Neural cell (in vitro differentiated cells): ENCODE measurements at regions not wholly inside any gene's neighbourhood (a gene's known extent, or its start where the extent isn't known, plus 50 kb on each side); places are given as distances from the start of the nearest gene placed in this dataset.

Source experiments
- H2AFZ ChIP-seq: fragments of 200-600, 300-800 bp; sonication (generic), shearing (Covaris generic); 2 replicates; pipeline ENCODE4 v1.6.0; 2014; ENCODE audit warnings: low read depth, mild to moderate bottlenecking, antibody characterized with exemption, low read length, moderate library complexity
- H3F3A ChIP-seq: fragments of 200-600 bp; shearing (Covaris generic); 2 replicates; pipeline ENCODE4 v1.6.1; 2016; ENCODE audit warnings: mild to moderate bottlenecking, moderate library complexity, mixed read lengths, antibody characterized with exemption, low read length; ENCODE audit not compliant: insufficient read depth, poor library complexity, severe bottlenecking
- H3K27ac ChIP-seq: fragments of 200-600, 300-800 bp; sonication (generic), shearing (Covaris generic); 2 replicates; pipeline ENCODE4 v1.5.1; 2014; ENCODE audit warnings: mild to moderate bottlenecking, low read length, moderate library complexity
- H3K27me3 ChIP-seq: fragments of 300-800, 200-600 bp; sonication (generic), shearing (Covaris generic); 2 replicates; pipeline ENCODE4 v1.6.0; 2014; ENCODE audit warnings: mild to moderate bottlenecking, low read depth, low read length, moderate library complexity; ENCODE audit not compliant: insufficient read depth
- H3K36me3 ChIP-seq: fragments of 300-800, 200-600 bp; sonication (generic), shearing (Covaris generic); 2 replicates; pipeline ENCODE4 v1.5.1; 2014; ENCODE audit warnings: mild to moderate bottlenecking, antibody characterized with exemption, low read length, moderate library complexity; ENCODE audit not compliant: insufficient read depth
- H3K4me2 ChIP-seq: fragments of 300-800, 200-600 bp; sonication (generic), shearing (Covaris generic); 2 replicates; pipeline ENCODE4 v1.6.0; 2014; ENCODE audit warnings: mild to moderate bottlenecking, low read length
- H3K4me3 ChIP-seq: fragments of 300-800, 200-600 bp; sonication (generic), shearing (Covaris generic); 2 replicates; pipeline ENCODE4 v1.5.1; 2014; ENCODE audit warnings: mild to moderate bottlenecking, low read length, moderate library complexity
- H3K79me2 ChIP-seq: fragments of 200-600 bp; shearing (Covaris generic); replicated peaks from 2 replicates; pipeline ENCODE4 v1.6.0; 2014; ENCODE audit warnings: mild to moderate bottlenecking, low read length, moderate library complexity; ENCODE audit not compliant: insufficient read depth
- H3K9ac ChIP-seq: fragments of 300-800, 200-600 bp; sonication (generic), shearing (Covaris generic); 2 replicates; pipeline ENCODE4 v1.6.1; 2016; ENCODE audit warnings: mild to moderate bottlenecking, low read length, mixed read lengths
- H3K9me2 ChIP-seq: fragments of 200-600 bp; shearing (Covaris generic); 2 replicates; pipeline ENCODE4 v1.6.1; 2016; ENCODE audit warnings: mild to moderate bottlenecking, low read length, mixed read lengths; ENCODE audit not compliant: insufficient read depth
- H3K9me3 ChIP-seq: fragments of 200-600, 300-800 bp; sonication (generic), shearing (Covaris generic); 2 replicates; pipeline ENCODE4 v1.6.1; 2016; ENCODE audit warnings: mild to moderate bottlenecking, mixed run types, low read length, moderate library complexity, mixed read lengths
- H4K20me1 ChIP-seq: fragments of 200-600 bp; shearing (Covaris generic); 2 replicates; pipeline ENCODE4 v1.6.1; 2016; ENCODE audit warnings: mild to moderate bottlenecking, mixed run types; ENCODE audit not compliant: insufficient read depth
- CTCF ChIP-seq: fragments of 450-650 bp; IDR thresholded peaks from 2 replicates; pipeline ENCODE4 v1.5.1; 2014; ENCODE audit warnings: antibody characterized with exemption, mild to moderate bottlenecking, moderate library complexity; ENCODE audit not compliant: poor library complexity, severe bottlenecking
- EP300 ChIP-seq: fragments of 450-650 bp; conservative IDR thresholded peaks from 2 replicates; pipeline ENCODE4 v1.6.1; 2014; ENCODE audit warnings: antibody characterized with exemption, mild to moderate bottlenecking, moderate library complexity; ENCODE audit not compliant: poor library complexity, severe bottlenecking
- EZH2 ChIP-seq: fragments of 200-600, 300-800 bp; shearing (Covaris generic), sonication (generic); IDR thresholded peaks from 2 replicates; pipeline ENCODE4 v1.6.1; 2014; ENCODE audit warnings: antibody characterized with exemption, low read length, borderline replicate concordance, mild to moderate bottlenecking; ENCODE audit not compliant: insufficient read depth, poor library complexity, severe bottlenecking
- MXI1 ChIP-seq: fragments of 450-650 bp; conservative IDR thresholded peaks from 2 replicates; pipeline ENCODE4 v1.6.1; 2014; ENCODE audit warnings: antibody characterized with exemption, mild to moderate bottlenecking; ENCODE audit not compliant: poor library complexity, severe bottlenecking
- POLR2AphosphoS5 ChIP-seq: IDR thresholded peaks from 2 replicates; pipeline ENCODE4 v1.6.1; 2012
- RAD21 ChIP-seq: fragments of 450-650 bp; conservative IDR thresholded peaks from 2 replicates; pipeline ENCODE4 v1.6.1; 2014; ENCODE audit warnings: antibody characterized with exemption, mild to moderate bottlenecking, moderate library complexity
- REST ChIP-seq: IDR thresholded peaks from 2 replicates; pipeline ENCODE4 v1.6.1; 2012; ENCODE audit warnings: borderline replicate concordance
- SMC3 ChIP-seq: fragments of 450-650 bp; conservative IDR thresholded peaks from 2 replicates; pipeline ENCODE4 v1.6.1; 2014; ENCODE audit warnings: antibody characterized with exemption, mild to moderate bottlenecking, moderate library complexity; ENCODE audit not compliant: poor library complexity
- TAF1 ChIP-seq: IDR thresholded peaks from 2 replicates; pipeline ENCODE4 v1.6.1; 2012; ENCODE audit warnings: low read depth

- TF ChIP-seq MXI1 = peak; percentile 23
- TF ChIP-seq REST = no peak
- no peak for TF ChIP-seq POLR2AphosphoS5
- no peak for TF ChIP-seq EZH2
- no peak for TF ChIP-seq TAF1
- no peak for TF ChIP-seq EP300
- peak; percentile 93 for TF ChIP-seq SMC3
- TF ChIP-seq RAD21 = peak; percentile 91
- peak; percentile 92 for TF ChIP-seq CTCF
- no peaks in the 10 kb centered on the region for H3K79me2 ChIP-seq
- H3K27ac ChIP-seq = no peak overlapping the region
- no peaks in the 10 kb centered on the region for H3F3A ChIP-seq
- H2AFZ ChIP-seq = no peak overlapping the region
- no peaks in the 10 kb centered on the region for H4K20me1 ChIP-seq
- no peak overlapping the region for H3K9ac ChIP-seq
- H3K27me3 ChIP-seq = no peaks in the 10 kb centered on the region
- H3K9me2 ChIP-seq = no peaks in the 10 kb centered on the region
- H3K4me2 ChIP-seq = no peak overlapping the region
- no peaks in the 10 kb centered on the region for H3K36me3 ChIP-seq
- no peak overlapping the region for H3K4me3 ChIP-seq
- H3K9me3 ChIP-seq = no peaks in the 10 kb centered on the region
Observed at GRCh38 chr12:107884769-107885694, 110.5 kb downstream of the ASCL4 start.

- H3K36me3 ChIP-seq = no peaks in the 10 kb centered on the region
- H3K27ac ChIP-seq = no peak overlapping the region
- no peaks in the 10 kb centered on the region for H3F3A ChIP-seq
- H3K4me2 ChIP-seq = no peak overlapping the region
- no peaks in the 10 kb centered on the region for H3K9me3 ChIP-seq
- H3K4me3 ChIP-seq = no peak overlapping the region
- no peaks in the 10 kb centered on the region for H4K20me1 ChIP-seq
- H2AFZ ChIP-seq = no peak overlapping the region
- no peak overlapping the region for H3K9ac ChIP-seq
- TF ChIP-seq REST = no peak
- no peak for TF ChIP-seq POLR2AphosphoS5
- no peaks in the 10 kb centered on the region for H3K27me3 ChIP-seq
- no peaks in the 10 kb centered on the region for H3K79me2 ChIP-seq
- no peaks in the 10 kb centered on the region for H3K9me2 ChIP-seq
Observed at GRCh38 chr12:107888789-107889188, 114.3 kb downstream of the ASCL4 start.
